ENCODE measurements at regions not wholly inside any gene's neighbourhood (a gene's known extent, or its start where the extent isn't known, plus 50 kb on each side); places are given as distances from the start of the nearest gene placed in this dataset.

DNA sequence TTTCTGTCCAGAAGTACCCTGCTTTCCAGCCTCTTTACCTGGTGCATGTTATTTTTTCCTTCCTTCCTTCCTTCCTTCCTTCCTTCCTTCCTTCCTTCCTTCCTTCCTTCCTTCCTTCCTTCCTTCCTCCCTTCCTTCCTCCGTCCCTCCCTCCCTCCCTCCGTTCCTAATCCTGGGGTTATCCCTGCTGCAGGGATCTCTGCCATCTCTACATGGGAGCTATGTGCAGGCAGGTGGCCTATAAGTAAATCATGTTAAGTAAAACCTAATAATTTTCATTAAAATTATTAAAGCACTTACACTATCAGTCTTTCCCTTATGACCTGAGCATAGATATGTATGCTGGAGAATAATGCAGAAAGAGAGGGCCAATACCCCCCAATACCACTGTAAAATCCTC lies 351.9 kb downstream of the ZSWIM6 start:
- Histone ChIP-seq H3K4me1 (ENCODE audit: low read length) (no peaks in the 10 kb centered on the region), H3K27me3 (ENCODE audit: low read depth, low read length) (no peaks in the 10 kb centered on the region), H3K4me3 (ENCODE audit: low read length) (no peak overlapping the region), H3K36me3 (replicated peaks; ENCODE audit: low read depth, low read length) (no peaks in the 10 kb centered on the region), H3K27ac (ENCODE audit: low read length) (no peak overlapping the region), H4K20me1 (ENCODE audit: insufficient read depth, low read length) (no peaks in the 10 kb centered on the region), H3K9me3 (ENCODE audit: insufficient read depth, low read length) (no peaks in the 10 kb centered on the region), H2AFZ (ENCODE audit: low read depth, low read length) (no peak overlapping the region), H3K9ac (ENCODE audit: low read length) (no peak overlapping the region), H3K79me2 (ENCODE audit: low read length) (no peaks in the 10 kb centered on the region), H3K4me2 (ENCODE audit: low read length) (no peak overlapping the region)
- TF ChIP-seq EZH2phosphoT487 (IDR thresholded peaks at IDR 0.05; ENCODE audit: low read depth) = no peak
- TF ChIP-seq CTCF (IDR thresholded peaks at IDR 0.05; ENCODE audit: low read depth, low read length) = no peak

DNA sequence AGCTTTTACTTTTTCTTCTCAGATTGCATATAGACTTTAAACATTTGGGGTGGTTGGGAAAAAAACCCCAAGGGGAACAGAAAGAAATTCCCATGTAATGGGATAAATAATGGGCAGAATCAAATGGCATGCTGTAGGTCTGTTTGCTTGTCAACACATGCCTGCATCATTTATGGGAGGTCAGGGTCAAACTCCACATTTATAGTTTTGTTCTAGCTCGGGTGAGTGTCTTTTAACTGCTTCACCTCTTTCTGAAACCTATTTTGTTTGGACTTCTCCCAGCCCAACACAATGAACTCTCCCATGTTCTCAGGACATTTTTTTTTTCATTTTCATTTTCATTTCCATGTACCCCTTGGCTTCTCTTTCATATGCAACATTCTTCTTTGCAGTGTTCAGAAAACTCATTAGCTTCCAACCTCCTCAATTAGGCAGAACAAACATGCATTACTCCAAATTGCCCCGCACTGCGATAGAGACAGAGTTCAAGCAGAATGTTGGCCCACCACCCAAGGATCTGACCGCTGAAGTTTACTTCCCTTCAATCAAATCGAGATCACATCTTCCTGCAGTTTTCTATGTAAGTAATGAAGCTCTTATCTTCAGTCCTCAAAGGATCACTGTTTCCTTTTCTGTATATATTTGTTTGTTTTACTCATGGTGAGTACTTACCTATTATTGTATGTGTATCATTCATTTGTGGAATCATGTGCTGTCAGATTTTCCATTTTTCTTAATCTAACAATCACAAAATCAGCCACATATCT lies 354.6 kb downstream of the ZSWIM6 start:
- TF ChIP-seq EZH2phosphoT487 (IDR thresholded peaks at IDR 0.05; ENCODE audit: low read depth) = no peak
- no peak for TF ChIP-seq CTCF (IDR thresholded peaks at IDR 0.05; ENCODE audit: low read depth, low read length)

GRCh38 chr5:61687371-61687770 lies 355.3 kb downstream of the ZSWIM6 start:
- H3K4me2 ChIP-seq (ENCODE audit: low read length) = no peak overlapping the region
- no peaks in the 10 kb centered on the region for H3K36me3 ChIP-seq (replicated peaks; ENCODE audit: low read depth, low read length)
- no peak overlapping the region for H3K4me3 ChIP-seq (ENCODE audit: low read length)
- H3K27me3 ChIP-seq (ENCODE audit: low read depth, low read length) = no peaks in the 10 kb centered on the region
- no peak overlapping the region for H3K27ac ChIP-seq (ENCODE audit: low read length)
- H3K9ac ChIP-seq (ENCODE audit: low read length) = no peak overlapping the region
- no peaks in the 10 kb centered on the region for H3K79me2 ChIP-seq (ENCODE audit: low read length)
- H2AFZ ChIP-seq (ENCODE audit: low read depth, low read length) = no peak overlapping the region
- no peaks in the 10 kb centered on the region for H3K9me3 ChIP-seq (ENCODE audit: insufficient read depth, low read length)
- TF ChIP-seq CTCF (IDR thresholded peaks at IDR 0.05; ENCODE audit: low read depth, low read length) (no peak), EZH2phosphoT487 (IDR thresholded peaks at IDR 0.05; ENCODE audit: low read depth) (no peak)
- no peaks in the 10 kb centered on the region for H4K20me1 ChIP-seq (ENCODE audit: insufficient read depth, low read length)
- H3K4me1 ChIP-seq (ENCODE audit: low read length) = no peaks in the 10 kb centered on the region

More for the DNA sequence above, 354.6 kb downstream of the ZSWIM6 start:
- Histone ChIP-seq H3K4me1 (ENCODE audit: low read length) (no peaks in the 10 kb centered on the region), H3K4me2 (ENCODE audit: low read length) (no peak overlapping the region), H3K9ac (ENCODE audit: low read length) (no peak overlapping the region), H3K9me3 (ENCODE audit: insufficient read depth, low read length) (no peaks in the 10 kb centered on the region), H3K36me3 (replicated peaks; ENCODE audit: low read depth, low read length) (no peaks in the 10 kb centered on the region), H2AFZ (ENCODE audit: low read depth, low read length) (no peak overlapping the region), H3K27ac (ENCODE audit: low read length) (no peak overlapping the region), H4K20me1 (ENCODE audit: insufficient read depth, low read length) (no peaks in the 10 kb centered on the region), H3K79me2 (ENCODE audit: low read length) (no peaks in the 10 kb centered on the region), H3K27me3 (ENCODE audit: low read depth, low read length) (no peaks in the 10 kb centered on the region), H3K4me3 (ENCODE audit: low read length) (no peak overlapping the region)

DNA sequence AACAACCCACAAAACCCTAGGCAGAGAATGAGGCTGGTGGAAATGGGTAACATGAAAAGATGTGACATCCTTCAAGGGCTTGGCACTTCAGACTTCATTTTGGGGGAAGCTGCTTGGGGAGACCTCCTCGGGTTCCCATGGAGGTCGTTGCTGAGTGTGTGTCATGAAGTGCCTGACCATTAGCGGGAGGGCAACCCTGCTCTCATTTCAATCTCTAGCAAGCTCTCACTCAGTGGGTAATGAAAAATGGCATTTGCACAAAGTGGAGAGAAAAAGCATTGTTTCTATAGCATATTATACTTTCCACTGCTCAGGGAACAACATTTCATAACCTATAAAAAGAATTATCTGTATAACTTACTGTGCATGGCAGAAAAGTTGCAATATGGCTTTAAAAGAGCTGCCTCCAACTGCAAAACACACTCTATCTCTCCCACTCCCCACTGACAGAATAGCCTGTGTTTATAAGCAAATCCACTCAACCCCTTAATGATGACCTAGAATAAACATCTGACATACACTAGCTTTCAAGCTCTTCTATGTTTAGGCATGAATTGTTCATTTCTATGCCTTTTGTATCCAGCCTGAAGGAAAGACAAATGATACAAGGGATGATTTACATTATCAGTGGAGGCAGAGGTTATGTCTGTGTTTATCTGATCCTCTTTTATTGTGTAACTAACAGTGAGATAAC lies 357.2 kb downstream of the ZSWIM6 start:
- Histone ChIP-seq H4K20me1 (ENCODE audit: insufficient read depth, low read length) (no peaks in the 10 kb centered on the region), H3K27me3 (ENCODE audit: low read depth, low read length) (no peaks in the 10 kb centered on the region)

More for the DNA sequence above, 357.2 kb downstream of the ZSWIM6 start:
- Histone ChIP-seq H3K4me3 (ENCODE audit: low read length) (no peak overlapping the region), H2AFZ (ENCODE audit: low read depth, low read length) (no peak overlapping the region), H3K4me1 (ENCODE audit: low read length) (no peaks in the 10 kb centered on the region), H3K27ac (ENCODE audit: low read length) (no peak overlapping the region), H3K9me3 (ENCODE audit: insufficient read depth, low read length) (no peaks in the 10 kb centered on the region), H3K4me2 (ENCODE audit: low read length) (no peak overlapping the region), H3K36me3 (replicated peaks; ENCODE audit: low read depth, low read length) (no peaks in the 10 kb centered on the region), H3K79me2 (ENCODE audit: low read length) (no peaks in the 10 kb centered on the region), H3K9ac (ENCODE audit: low read length) (no peak overlapping the region)
- TF ChIP-seq EZH2phosphoT487 (IDR thresholded peaks at IDR 0.05; ENCODE audit: low read depth) = no peak
- TF ChIP-seq CTCF (IDR thresholded peaks at IDR 0.05; ENCODE audit: low read depth, low read length) = no peak

Measured in OCI-LY3 (cell line).